Stimulated activated CD4-positive, alpha-beta T cell treated with anti-CD3 and anti-CD28 coated beads, Interleukin-2, amount 100 ng/mL, for 4 hours (primary cell): ENCODE measurements at regions not wholly inside any gene's neighbourhood (a gene's known extent, or its start where the extent isn't known, plus 50 kb on each side); places are given as distances from the start of the nearest gene placed in this dataset.

Source experiments
- DNase-seq: peaks from one replicate; pipeline ENCODE4 v3.0.0-alpha.2; 2020; ENCODE audit warnings: low read depth

DNA sequence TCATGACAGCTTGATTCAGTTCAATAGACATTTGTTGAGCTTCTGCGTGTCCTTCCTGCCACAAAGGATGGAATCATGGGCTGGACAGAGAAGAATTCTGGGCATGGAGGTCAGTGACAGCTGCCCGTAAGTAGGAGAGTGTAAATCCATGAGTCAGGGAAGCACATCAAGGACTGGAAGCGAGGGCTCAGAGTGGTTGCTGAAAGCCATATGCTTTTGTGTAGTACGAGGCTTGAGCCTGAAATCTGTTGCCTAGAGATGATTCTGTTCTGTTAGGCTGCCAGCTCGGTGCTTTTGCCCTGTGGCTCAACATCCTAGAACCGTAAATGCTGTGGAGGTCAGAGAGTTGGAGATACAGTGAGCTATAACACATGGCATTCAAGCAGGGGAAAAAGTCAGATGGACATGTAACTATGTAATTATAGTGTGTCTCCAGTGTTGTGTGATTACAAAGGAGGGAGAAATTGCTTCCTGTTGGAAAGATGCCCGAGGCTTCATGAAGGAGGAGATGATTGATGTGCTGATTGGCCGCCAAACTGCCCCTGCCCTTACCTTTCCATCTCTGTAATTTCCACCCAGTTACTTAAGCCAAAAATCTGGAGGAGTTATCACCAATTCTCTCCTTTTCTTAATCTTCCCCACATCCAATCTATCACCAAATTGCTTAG is 92.8 kb upstream of the CACNA1E start:
- DNase-seq = no peak

DNA sequence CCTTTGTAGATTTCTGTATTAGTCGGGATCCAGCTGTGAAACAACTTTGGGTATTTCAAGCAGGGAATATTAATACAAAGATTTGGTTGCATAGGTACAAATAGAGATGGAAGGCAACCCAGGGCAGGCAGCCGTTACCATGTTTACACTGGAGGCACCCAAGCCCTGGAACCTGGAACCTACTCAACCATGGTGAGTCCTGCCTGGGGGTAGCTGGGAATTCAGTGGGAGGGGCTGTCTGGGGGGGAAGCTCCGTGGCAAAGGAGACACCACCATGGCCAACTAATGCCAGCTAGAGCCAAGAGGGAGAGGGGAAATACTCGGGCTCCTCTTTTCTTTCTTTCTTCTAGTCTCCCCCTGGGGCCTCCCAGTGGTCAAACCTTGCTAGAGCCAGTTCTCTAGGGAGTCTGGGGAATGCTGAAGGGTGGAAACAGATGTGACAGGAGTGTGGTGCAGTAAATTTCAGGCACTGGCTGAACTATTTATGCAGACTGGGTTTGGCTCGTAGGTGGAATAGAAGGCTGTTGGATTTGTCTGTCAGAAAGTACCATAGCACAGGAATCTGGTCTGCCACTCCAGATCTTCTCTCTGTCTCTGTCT is 91.9 kb upstream of the CACNA1E start:
- DNase-seq = no peak

DNA sequence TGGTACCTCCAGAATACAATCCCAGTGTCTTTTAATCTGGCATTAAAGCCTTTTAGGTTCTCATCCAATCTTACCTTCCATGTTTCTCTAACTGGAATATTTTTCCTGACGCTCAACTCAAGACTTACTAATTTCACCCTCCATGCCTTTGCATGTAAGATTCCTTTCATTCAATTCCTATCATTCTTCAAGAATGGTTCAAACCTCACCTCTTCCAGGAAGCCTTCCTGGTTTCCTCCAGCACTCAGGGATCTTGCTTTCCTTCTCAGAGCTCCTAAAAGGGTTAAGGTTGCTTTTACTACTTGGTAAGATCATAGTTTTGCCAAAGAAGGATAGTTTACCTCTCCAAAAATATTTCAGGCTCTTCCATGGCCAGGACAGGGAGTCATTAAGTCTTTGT is 91.2 kb upstream of the CACNA1E start:
- DNase-seq = no peak

DNA sequence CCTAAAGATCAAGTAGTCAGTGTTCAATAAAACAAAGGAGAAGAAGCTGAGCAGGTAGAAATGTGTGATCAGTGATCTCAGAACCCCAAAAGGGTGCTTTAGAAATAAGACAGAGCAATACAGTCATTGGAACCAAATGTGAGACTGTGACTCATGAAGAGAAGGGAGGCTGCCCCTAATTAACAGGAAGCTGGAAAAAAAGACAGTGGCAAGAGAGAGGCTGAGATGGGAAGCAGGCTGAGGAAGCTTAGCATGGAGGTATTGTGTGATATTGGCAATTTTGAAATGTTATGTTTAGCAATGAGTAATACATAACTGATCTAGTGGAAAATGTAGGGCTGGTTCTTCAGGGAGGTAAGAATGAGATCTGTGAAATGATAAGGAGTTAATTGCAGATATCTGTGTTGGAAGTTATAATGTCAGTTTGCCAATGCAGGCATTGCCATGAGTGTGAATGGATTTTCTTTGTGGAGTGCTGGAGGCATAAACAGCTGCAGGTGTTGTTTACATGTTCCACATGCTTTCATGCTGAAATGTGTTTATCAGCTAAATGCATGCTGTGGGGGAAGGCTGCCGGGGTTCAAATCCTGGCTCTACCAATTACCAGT is 90.6 kb upstream of the CACNA1E start:
- no peak for DNase-seq

DNA sequence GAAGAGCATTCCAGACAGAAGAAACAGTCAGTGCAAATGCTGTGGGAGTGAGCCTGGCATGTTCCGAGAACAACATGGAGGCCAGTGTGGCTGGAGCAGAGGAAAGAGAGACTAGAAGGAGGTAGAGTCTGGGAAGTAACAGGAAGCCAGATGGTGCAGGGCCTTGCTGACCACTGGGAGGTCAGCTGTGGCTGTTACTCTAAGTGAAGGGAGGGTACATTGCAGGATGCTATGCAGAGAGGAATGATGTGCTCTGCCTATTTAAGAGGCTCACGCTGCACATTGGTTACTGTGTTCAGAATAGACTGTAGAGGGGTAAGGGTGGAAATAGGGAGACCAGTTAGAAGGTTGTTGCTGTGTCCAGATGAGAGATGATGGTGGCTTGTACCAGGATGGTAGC is 88.6 kb upstream of the CACNA1E start:
- no peak for DNase-seq

DNA sequence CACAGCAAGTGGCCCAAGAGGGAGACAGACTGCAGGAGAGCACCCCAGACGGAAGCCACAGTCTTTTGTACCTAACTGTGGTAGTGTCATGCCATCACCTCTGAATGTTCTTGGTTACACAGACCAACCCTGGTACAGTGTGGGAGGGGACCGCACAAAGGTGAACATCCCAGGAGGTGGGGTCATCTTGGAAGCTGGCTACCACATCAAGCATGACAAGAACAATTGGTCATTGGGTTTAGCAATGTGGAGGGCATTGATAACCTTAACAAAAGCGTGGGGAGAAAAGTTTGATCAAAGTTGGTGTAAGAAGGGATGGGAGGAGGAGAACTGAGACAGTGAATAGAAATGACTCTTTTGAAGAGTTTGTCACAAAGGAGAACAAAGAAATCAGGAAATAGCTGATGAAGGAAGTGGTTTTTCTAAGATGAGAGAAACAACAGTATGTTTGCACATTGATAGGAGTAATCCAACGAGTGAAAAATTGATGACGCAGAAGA is 87.1 kb upstream of the CACNA1E start:
- DNase-seq = peak; percentile 13

DNA sequence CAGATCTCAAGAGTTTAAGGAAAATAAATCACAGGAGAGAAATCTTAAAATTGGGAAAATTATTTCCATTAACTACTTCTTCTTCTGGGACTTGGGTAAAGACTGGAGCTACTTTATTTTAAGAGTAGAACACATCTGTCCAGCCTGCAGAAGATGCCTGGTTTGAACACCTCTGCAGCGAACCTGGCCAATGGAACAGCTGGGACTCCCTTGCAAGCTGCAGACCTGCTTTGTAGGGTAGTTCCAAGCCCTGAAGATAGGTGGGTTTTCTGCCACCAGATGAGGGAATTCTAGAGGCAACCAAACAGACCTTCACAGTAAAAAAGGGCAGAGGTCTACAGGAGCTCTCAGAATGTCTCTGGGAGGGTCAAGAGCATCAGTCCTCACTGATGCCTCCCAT is 86.5 kb upstream of the CACNA1E start:
- no peak for DNase-seq

DNA sequence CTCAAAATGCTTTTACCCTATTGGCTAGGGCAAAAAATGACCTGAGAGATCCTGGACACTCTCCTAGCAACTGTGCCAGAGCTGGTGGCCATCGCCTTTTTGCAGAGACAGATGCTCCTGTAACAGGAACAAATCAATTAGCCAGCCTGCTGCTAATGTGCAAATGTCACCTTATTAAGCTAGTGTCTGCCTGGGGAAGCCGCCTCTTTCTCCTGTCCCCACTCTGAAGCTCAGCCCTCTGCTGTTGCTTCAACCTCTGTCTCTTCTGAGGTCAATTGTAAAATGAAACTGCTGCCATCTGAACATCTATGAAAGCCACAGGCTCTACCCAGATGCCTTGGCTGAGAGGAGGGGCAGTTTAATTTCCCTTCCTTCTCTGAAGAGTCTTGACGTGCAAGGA is 85.5 kb upstream of the CACNA1E start:
- DNase-seq = no peak

DNA sequence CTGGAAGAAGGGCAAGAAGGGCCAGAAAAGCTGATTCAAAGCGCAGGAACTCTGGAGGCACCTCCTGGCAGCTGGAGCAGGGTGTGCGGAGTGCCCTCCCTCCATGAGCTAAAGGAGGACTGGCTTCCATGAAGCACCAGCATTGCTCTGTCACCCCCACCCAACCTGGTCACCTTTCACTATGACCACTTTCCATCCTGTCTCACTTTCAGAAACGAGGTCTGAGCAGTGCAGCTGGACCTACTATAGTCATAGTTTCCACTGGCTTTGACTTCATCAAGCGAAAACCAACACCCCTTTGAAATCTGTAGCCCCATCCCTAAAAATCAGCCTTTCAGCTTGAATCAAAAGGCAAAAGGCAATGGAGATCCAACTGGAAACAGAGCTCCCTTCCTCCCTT is 84.8 kb upstream of the CACNA1E start:
- no peak for DNase-seq

DNA sequence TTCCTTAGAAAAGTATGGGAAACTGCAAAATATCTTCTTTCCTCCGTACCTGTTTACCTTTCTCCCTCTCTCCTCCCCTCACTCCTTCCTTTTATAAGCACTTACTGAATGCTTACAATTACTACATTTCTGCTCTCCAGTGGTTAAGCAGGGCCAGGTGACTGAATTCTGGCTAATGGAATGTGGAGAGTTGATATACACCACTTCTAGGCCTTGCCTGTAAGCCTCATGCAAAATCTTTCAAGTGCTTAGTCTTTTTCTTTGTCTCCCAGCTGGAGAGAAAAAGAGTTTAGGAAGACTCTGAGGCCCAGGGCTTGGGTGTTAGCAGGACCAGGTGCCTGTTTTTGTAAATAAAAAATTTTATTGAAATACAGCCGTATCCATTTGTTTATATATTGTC is 77.7 kb upstream of the CACNA1E start:
- DNase-seq = no peak

DNA sequence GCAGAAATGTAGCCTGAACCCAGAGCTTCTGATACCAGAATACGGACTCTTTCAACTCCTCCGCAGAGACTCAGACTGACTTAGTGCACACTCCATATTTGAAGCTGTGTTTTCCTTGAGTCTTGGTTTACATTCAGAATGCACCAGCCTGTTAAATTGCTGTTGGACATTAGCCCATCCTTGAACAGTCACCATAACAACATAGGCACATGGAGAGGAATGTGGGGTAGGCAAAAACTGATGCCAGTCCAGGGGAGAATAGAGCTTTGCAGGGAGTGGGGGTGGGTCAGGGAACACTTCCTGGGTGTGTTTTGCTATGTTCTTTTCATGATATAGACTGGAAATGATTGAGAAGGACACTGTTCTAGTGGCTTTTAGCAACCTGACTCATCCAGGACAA is 76.3 kb upstream of the CACNA1E start:
- no peak for DNase-seq

DNA sequence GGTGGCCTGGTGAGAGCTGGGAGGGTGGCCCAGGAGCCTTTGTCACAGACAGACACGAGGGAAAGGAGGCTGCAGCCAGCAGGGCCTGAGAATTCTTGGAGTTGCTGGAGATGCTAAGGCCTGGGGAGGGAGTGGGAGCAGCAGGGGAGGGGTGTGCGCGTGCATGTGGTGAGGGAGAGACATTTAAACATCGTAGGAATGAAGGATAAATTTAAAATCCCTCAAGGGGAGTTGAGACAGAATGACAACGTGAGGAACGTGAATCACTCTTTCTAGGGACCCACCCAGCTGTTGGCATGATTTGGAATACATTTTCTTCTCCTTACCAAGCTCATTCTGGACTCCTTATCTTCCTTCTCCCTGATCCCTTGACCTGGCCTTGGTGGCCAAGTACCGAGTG is 73.3 kb upstream of the CACNA1E start:
- DNase-seq = no peak

DNA sequence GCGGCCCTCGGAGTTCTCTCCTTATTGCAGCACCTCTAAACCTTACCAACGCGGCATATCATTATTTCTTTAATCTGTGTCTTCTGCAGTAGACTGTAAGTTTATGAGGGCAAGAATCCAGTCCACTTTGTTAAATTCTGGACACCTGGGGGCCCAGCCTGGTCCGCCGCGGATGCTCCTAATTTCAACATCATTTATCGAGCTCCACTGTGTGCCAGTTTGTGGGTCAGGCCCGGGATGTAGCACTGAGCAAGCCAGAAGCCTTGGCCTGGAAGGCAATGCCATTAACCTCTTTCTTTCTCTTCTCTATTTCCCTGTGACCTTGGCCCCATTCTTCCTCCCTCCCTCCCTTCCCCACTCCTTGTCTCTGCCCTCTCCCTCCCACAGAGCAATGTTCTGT is 70.6 kb upstream of the CACNA1E start:
- DNase-seq = no peak

DNA sequence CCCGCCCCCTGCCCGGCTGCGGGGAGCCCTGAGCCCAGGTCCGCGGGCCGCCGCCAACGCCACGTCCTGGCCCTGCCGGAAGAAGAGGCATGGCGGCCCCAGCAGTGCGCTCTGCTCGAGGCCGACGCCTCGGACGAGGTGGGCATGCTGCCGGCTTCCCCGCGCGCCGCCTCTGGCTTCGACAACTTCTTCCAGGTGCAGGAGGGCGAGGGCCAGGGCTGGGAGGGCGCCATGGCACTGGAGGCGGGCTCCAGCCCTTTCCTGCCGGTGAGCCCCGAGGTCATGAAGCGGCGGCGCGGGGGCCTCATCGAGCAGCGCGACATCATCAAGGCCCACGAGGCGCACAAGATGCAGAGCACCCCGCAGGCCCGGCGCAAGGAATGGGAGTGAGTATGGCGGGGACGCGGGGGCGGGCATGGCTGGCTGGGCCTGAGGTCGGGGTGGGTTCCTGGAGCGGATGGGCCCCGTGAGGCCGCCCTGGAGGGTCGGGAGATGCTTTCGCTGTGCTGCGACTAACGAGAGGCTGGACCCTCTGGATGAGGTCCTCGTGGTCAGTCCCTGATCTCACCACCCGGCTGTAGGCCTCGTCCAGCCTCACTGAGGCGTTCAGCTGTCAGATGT is 70.0 kb upstream of the CACNA1E start:
- no peak for DNase-seq

DNA sequence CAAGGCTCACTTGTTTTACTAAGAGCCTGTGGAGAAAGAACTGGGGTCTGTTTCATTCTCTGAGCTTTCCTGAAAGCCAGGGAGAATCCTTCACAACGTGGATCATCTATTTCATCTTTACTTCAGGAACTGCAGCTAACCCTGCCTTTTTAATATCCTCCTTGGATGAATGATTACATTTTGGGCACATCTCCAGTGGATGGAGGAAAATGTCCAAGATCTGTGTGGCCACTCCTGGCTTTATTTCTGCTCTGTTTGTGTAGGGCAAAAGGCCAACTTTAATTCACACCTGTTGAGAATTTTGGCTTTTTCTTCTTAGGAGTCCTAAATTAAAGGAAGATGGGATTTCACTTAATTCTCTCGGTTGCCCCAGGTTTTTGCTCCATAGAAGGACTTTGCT is 69.5 kb upstream of the CACNA1E start:
- DNase-seq = no peak

DNA sequence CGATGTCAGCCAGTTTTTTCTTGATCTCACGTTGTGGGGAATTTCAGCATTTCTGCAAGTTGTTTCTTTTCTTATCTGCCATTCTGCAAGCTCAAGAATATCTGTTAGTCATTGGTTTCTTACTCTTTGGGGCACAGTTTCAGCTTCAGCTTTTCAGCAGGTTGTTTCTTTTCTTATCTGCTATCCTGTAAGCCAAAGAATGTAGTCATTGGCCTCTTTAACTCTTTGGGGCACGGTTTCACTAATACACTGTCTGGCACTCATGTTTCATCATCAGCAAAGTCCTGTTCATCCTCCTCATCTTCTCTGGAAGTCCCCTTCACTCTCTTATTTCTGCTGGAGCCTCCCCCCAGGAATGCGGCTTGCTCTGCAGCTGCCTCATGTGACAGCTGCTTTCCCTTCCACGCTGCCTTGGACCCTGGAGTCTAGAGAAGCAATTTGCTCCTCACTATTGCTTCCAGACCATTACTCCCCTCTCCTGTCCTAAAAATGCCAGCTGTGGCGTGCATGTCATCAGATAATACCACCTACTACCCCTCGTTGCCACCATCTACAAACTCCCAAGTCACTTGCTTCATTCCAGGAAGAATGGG is 67.0 kb upstream of the CACNA1E start:
- DNase-seq = no peak

DNA sequence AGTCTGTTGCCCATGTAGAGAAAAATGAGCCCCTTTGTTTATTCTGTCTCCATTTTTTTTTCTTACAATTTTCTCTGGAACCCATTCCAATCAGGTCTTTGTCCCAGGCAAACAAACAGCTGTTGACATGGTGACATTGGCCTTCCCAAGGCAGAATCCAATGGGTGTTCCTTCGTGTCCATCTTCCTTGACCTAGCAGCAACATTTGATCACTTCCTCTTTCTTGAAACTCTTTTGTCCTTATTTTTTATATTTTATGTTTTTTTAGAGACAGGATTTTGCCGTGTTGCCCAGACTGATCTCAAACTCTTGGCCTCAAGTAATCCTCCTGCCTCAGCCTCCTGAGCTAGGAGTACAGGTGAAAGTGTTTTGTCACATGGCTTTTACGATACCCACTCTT is 65.4 kb upstream of the CACNA1E start:
- no peak for DNase-seq

DNA sequence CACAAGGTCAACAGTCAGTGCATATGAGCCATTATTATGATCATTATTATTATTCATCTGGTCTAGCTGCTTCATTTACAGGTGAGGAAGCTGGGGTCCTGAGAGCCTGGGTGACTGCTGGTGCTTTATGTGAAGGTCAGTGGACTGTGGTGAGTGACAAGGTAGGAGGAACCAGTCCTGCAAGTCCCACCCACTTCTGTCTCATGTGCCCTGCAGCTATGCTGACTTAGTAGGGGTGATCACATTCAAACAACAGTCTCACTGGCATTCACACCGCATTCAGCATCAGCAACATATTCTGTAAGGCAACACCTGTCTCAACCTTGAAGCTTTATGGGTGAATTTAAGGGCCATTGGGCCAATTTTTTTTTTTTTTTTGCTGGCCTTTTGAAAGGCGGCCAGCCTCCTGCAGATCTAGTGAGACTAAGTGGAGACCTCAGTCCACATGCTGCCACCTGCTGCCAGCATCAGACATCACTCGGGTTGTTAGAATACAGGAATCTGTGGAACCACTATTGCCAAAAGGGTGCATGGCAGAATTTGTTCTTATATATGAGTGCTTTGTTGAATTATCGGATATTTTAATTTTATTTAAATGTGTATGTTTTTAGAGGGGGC is 59.9 kb upstream of the CACNA1E start:
- peak; percentile 10 for DNase-seq

DNA sequence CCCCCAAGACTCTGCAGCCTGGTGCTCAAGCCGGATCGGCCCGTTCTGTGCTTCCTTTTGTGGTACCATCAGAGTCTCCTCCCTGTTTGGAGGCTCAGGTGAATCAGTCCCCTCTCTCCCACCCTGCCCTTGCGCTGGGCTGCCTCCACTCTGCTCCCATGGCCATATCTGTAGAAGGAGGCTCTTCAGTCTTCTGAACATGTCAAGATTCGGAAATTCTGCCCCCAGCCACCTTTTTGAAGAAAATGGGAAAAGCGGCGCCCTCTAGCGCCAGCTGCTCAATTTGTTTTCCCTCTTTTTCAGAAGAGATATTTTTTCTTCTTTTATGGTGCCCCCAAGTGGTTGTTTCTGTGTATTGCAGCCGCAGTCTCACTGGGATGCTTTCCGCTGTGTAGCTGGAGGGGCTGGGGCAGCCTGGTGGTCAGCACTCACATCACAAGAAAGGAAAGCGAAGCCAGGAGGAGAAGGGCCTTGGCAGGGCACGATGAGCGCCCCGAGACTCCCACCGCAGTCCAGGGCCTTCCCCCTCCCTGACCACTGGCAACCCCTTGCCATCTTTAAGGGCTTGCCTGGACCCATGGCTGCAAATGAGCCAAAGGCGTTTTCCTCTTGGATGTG is 58.4 kb upstream of the CACNA1E start:
- DNase-seq = peak; percentile 71

DNA sequence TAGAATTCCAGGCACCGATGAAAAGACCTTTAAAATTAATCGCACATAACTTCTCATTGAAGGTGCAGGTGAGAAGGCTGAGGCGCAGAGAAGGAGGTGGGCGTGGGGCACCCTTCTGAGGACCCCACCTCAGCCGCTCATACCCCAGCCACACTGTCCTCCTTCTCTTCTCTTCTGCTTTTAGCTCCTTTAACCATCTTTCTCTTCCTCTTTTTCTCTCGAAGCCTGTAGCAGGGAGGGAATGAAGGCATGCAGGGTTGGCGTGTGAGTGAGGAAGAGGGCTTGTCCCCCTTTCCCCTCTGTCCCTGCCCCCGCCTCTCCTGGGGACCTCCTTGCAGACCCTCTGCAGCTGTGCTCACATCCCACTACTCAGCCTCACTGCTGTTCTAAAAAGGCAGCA is 57.8 kb upstream of the CACNA1E start:
- DNase-seq = no peak

DNA sequence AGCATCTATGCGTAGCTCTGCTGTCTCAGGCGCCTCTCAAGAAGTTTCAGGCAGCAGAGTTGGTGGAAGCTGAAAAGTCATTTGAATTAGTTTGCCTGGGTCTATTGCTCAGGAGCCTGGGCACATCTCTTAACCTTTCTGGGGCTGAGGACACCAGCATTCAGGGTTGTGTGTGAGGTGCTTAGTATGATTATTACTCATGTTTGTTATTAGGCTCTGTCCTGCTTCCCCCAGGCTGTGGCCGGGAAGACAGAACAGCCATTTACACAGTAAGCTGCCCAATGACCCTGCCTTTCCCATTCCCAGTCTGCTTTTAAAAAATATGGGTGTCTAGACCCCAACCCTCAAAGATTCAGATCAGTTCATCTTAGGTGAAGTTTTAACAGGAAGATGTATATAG is 53.9 kb upstream of the CACNA1E start:
- DNase-seq = no peak
